ENCODE measurements at regions not wholly inside any gene's neighbourhood (a gene's known extent, or its start where the extent isn't known, plus 50 kb on each side); places are given as distances from the start of the nearest gene placed in this dataset.
"Not testable (repeated sequence)": the region's sequence is repeated elsewhere in the genome, so short reads cannot be mapped to it uniquely, and the experiment has no call there.

DNA sequence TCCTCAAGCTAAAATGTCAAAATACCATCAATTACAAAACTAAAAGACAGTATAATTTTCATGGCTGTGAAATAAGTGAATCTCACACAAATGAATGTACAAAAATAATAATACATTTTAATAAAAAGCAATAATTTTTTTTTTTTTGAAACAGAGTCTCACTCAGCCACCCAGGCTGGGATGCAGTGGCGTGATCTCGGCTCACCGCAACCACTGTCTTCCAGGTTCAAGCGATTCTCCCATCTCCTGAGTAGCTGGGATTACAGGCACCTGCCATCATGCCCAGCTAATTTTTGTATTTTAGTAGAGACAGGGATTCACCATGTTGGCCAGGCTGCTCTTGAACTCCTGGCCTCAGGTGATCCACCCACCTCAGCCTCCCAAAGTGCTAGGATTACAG lies 85.3 kb upstream of the PRKG2 start:
- H3K27me3 Mint-ChIP-seq; H3K4me3 Mint-ChIP-seq; H3K4me1 Mint-ChIP-seq; H3K27ac Mint-ChIP-seq; ATAC-seq (ENCODE audit: low read depth in 2 of 2); DNase-seq: not testable (repeated sequence)
- peaks cover 6 to 33% (median 11%) of the 10 kb centered on the region in 7 donors for H3K9me3 Mint-ChIP-seq
- peaks cover 0 to 14% of the 10 kb centered on the region in 2 donors for H3K36me3 Mint-ChIP-seq

DNA sequence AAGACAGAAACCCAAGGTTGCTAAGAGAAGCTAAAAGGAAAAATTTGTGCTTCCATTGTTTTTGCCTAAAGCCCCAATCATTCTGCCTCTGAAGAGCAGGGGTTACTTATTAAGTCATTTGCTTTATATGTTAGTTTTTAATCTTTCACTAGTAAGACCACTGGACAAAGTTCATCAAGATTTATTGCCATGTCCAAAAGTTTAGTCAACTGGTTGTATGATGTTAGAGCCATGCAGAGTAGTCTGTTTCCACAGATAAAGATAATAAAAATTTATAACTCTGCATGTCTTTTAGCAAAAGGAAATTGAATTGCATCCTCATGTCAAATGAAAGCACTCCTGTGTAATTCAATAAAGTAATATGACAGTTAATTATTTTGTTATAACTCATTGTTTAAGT lies 75.8 kb upstream of the PRKG2 start:
- H3K27me3 Mint-ChIP-seq, result peaks cover 0 to 8% (median 0%) of the 10 kb centered on the region in 3 donors
- no peaks in the 10 kb centered on the region for H3K4me1 Mint-ChIP-seq
- H3K36me3 Mint-ChIP-seq, result no peaks in the 10 kb centered on the region
- H3K4me3 Mint-ChIP-seq, result no peak overlapping the region
- H3K27ac Mint-ChIP-seq, result no peak overlapping the region
- ATAC-seq (ENCODE audit: low read depth in 2 of 2), result no peak
- no peak for DNase-seq
- peaks cover 0 to 1% (median 0%) of the 10 kb centered on the region in 7 donors for H3K9me3 Mint-ChIP-seq

DNA sequence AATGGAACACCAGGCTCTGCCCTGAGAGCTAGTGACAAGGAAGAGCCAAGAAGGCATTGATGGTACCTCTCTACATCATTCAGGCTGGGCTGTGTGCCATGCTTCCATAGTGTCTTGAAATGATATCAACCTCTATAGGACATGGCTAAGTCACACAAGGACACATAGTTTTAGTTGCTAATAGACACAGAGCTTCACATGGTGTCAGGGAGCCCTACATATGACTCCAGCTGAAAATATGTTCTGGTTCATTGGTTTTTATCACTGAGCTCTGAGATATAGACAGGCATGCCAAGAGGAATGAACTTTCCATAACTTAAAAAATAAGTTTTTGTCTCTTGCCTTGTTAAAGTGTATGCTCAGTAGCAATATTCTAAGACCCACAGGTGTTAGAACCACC lies 72.1 kb upstream of the PRKG2 start:
- Mint-ChIP-seq H3K4me3 (no peak overlapping the region), H3K36me3 (no peaks in the 10 kb centered on the region), H3K27ac (no peak overlapping the region), H3K9me3 (peaks cover 0 to 2% (median 0%) of the 10 kb centered on the region in 7 donors), H3K27me3 (peaks cover 0 to 16% (median 7%) of the 10 kb centered on the region in 3 donors), H3K4me1 (no peaks in the 10 kb centered on the region)
- DNase-seq (no peak), ATAC-seq (ENCODE audit: low read depth in 2 of 2) (no peak)

DNA sequence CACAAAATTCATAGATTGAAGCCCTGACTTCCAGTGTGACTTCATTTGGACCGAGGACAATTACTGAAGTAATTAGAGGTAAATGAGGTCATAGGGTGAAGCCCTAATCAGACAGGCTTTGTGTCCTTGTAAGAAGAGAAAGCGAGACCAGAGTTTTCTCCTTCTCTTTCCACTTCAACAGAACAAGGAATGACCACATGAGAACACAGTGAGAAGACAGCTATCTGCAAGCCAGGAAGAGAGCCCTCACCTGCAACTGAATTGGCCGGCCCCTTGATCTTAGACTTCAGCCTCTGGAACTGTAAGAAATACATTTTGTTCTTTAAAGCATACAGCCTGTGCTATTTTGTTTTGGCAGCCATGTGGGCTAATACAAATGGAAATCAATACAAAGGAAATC lies 67.1 kb upstream of the PRKG2 start:
- no peaks in the 10 kb centered on the region for H3K36me3 Mint-ChIP-seq
- H3K27me3 Mint-ChIP-seq, result peaks cover 0 to 8% (median 7%) of the 10 kb centered on the region in 3 donors
- ATAC-seq (ENCODE audit: low read depth in 2 of 2), result no peak
- H3K9me3 Mint-ChIP-seq, result peaks cover 0 to 14% (median 0%) of the 10 kb centered on the region in 7 donors
- no peak overlapping the region for H3K4me3 Mint-ChIP-seq
- DNase-seq, result no peak
- H3K4me1 Mint-ChIP-seq, result no peaks in the 10 kb centered on the region
- H3K27ac Mint-ChIP-seq, result no peak overlapping the region

DNA sequence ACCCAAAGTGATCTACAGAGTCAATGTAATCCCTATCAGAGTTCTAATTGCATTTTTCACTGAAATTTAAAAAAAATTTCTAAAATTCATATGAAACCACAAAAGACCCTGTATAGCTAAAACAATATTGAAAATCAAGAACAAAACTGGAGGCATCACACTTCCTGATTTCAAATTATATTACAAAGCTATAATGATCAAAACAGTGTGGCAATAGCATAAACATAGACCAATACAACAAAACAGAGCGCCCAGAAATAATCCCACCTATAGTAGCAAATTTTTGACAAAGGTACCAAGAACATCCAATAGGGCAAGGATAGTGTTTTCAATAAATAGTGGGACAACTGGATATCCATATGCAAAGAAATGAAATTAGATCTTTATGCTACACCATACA lies 59.4 kb upstream of the PRKG2 start:
- Mint-ChIP-seq H3K4me1 (no peaks in the 10 kb centered on the region), H3K27ac (no peak overlapping the region), H3K4me3 (no peak overlapping the region), H3K27me3 (no peaks in the 10 kb centered on the region), H3K9me3 (peaks cover 4 to 30% (median 14%) of the 10 kb centered on the region in 7 donors), H3K36me3 (peaks cover 0 to 5% of the 10 kb centered on the region in 2 donors)
- ATAC-seq (ENCODE audit: low read depth in 2 of 2), result no peak
- DNase-seq, result no peak

DNA sequence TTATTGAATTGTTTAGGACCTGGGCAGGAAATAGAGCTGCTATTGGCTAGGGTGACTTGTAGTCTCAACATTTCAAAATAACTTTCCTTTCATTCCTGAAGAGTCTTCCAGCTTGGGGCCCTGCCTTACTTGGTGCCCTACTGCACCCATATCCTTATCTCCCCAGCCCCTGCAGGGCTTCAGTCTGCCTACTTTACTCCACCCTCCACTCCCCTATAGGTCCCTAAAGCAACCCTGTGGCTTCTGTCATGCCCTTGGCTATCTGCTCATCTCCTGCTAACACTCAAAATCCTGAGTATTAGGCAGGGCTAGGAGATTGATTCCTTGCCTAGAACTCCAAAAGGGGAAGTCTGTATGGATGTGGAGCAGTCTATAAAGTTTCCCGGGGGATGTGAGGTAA lies 57.6 kb upstream of the PRKG2 start:
- Mint-ChIP-seq H3K27ac (no peak overlapping the region), H3K36me3 (peaks cover 0 to 10% of the 10 kb centered on the region in 2 donors), H3K27me3 (no peaks in the 10 kb centered on the region), H3K4me3 (no peak overlapping the region), H3K9me3 (peaks cover 4 to 37% (median 15%) of the 10 kb centered on the region in 7 donors), H3K4me1 (no peaks in the 10 kb centered on the region)
- ATAC-seq (ENCODE audit: low read depth in 2 of 2) (no peak), DNase-seq (no peak)
